IMR-90 (cell line): ENCODE measurements at regions not wholly inside any gene's neighbourhood (a gene's known extent, or its start where the extent isn't known, plus 50 kb on each side); places are given as distances from the start of the nearest gene placed in this dataset.

Experiments
- CHD1 ChIP-seq: IDR thresholded peaks from 2 replicates; pipeline ENCODE4 v1.6.1; 2012; ENCODE audit warnings: low read depth, low read length, improper control_type of control experiment
- MAFK ChIP-seq: IDR thresholded peaks from 2 replicates; pipeline ENCODE4 v1.6.1; 2012; ENCODE audit warnings: low read depth, low read length, improper control_type of control experiment
- MXI1 ChIP-seq: IDR thresholded peaks from 2 replicates; pipeline ENCODE4 v1.6.1; 2012; ENCODE audit warnings: low read depth, mild to moderate bottlenecking, low read length, moderate library complexity, borderline replicate concordance
- POLR2A ChIP-seq: IDR thresholded peaks from 2 replicates; pipeline ENCODE4 v1.6.1; 2012; ENCODE audit warnings: mild to moderate bottlenecking, low read depth, low read length
- RAD21 ChIP-seq: IDR thresholded peaks from 2 replicates; pipeline ENCODE4 v1.6.1; 2012; ENCODE audit warnings: low read length, improper control_type of control experiment
- RCOR1 ChIP-seq: IDR thresholded peaks from 2 replicates; pipeline ENCODE4 v1.6.1; 2012; ENCODE audit warnings: mild to moderate bottlenecking, low read length, improper control_type of control experiment; ENCODE audit not compliant: insufficient replicate concordance
- RFX5 ChIP-seq: IDR thresholded peaks from 2 replicates; pipeline ENCODE4 v1.8.0; 2012; ENCODE audit warnings: low read depth, mild to moderate bottlenecking, low read length, moderate library complexity
- TF ChIP-seq, protein P1 (sequence below): conservative IDR thresholded peaks from 2 replicates; pipeline ENCODE4 v1.5.1; 2012; ENCODE audit warnings: mild to moderate bottlenecking, low read depth, low read length, improper control_type of control experiment
- TF ChIP-seq, protein P2 (sequence below): fragments of 150-350 bp; IDR thresholded peaks from 2 replicates; pipeline ENCODE4 v1.6.1; 2017; ENCODE audit warnings: mild to moderate bottlenecking, antibody characterized with exemption, low read length, low read depth
- TF ChIP-seq, protein P3 (sequence below): fragments of 150-350 bp; IDR thresholded peaks from 2 replicates; pipeline ENCODE4 v1.6.1; 2016; ENCODE audit warnings: low read depth, mild to moderate bottlenecking, low read length, moderate library complexity, borderline replicate concordance

DNA sequence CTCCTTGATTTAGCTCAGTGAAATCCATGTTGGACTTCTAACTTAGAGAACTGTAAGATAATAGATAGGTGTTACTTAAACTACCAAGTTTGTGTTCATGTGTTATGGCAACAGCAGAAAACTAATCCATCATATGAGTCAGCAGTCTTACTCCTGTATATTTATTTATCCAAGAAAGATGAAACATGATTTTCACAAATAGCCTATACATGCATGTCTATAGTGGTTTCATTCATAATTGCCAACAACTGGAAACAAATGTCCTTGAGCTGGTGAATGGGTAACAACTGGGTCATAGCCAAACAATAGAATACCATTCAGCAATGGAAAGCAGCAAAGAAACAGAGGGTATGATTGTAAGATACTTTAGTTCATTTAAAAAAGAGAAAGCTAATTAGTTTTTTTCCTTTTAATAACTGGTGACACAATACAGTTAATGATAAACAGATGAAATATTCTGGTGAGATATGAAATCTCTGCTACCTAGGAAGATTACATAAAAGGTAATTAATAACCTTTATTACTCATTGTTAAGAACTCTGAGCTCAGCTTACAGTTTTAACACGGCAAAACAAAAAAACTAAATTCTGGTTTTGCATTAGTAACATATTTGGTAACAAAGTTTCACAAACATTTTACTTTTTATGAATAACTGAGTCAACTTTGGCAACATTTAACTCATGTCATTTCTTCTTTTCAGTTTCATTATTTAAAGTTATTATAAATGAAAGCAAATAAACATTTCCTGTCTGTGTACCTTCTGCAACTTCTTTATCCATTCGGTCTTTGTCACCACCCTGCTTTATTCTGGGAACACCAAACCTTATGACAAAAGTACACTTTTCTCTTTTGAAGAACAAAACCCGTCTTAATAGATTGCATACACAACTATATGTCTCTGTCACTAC is 181.3 kb downstream of the LIG4 start:
- no peak for TF ChIP-seq POLR2A
- TF ChIP-seq, protein P1, sequence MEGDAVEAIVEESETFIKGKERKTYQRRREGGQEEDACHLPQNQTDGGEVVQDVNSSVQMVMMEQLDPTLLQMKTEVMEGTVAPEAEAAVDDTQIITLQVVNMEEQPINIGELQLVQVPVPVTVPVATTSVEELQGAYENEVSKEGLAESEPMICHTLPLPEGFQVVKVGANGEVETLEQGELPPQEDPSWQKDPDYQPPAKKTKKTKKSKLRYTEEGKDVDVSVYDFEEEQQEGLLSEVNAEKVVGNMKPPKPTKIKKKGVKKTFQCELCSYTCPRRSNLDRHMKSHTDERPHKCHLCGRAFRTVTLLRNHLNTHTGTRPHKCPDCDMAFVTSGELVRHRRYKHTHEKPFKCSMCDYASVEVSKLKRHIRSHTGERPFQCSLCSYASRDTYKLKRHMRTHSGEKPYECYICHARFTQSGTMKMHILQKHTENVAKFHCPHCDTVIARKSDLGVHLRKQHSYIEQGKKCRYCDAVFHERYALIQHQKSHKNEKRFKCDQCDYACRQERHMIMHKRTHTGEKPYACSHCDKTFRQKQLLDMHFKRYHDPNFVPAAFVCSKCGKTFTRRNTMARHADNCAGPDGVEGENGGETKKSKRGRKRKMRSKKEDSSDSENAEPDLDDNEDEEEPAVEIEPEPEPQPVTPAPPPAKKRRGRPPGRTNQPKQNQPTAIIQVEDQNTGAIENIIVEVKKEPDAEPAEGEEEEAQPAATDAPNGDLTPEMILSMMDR: no peak
- no peak for TF ChIP-seq RFX5
- TF ChIP-seq MAFK: no peak
- TF ChIP-seq RCOR1: no peak
- TF ChIP-seq MXI1: no peak
- TF ChIP-seq RAD21: no peak
- no peak for TF ChIP-seq CHD1
- TF ChIP-seq, protein P2, sequence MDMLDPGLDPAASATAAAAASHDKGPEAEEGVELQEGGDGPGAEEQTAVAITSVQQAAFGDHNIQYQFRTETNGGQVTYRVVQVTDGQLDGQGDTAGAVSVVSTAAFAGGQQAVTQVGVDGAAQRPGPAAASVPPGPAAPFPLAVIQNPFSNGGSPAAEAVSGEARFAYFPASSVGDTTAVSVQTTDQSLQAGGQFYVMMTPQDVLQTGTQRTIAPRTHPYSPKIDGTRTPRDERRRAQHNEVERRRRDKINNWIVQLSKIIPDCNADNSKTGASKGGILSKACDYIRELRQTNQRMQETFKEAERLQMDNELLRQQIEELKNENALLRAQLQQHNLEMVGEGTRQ: no peak
- TF ChIP-seq, protein P3, sequence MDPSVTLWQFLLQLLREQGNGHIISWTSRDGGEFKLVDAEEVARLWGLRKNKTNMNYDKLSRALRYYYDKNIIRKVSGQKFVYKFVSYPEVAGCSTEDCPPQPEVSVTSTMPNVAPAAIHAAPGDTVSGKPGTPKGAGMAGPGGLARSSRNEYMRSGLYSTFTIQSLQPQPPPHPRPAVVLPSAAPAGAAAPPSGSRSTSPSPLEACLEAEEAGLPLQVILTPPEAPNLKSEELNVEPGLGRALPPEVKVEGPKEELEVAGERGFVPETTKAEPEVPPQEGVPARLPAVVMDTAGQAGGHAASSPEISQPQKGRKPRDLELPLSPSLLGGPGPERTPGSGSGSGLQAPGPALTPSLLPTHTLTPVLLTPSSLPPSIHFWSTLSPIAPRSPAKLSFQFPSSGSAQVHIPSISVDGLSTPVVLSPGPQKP: no peak
